ENCODE measurements at regions not wholly inside any gene's neighbourhood (a gene's known extent, or its start where the extent isn't known, plus 50 kb on each side); places are given as distances from the start of the nearest gene placed in this dataset.

- BruUV-seq (replicated peaks): no TSS peak
- intact Hi-C loops (cut with micrococcal nuclease; ENCODE audit: unreplicated experiment): no loop called here
- no peaks in the 10 kb centered on the region for H3K9me3 ChIP-seq
- no peak for DNase-seq
- no peaks in the 10 kb centered on the region for H3K27me3 Mint-ChIP-seq (ENCODE audit: insufficient read depth, unreplicated experiment)
- ChIA-PET CTCF (no interaction called here), POLR2A (no interaction called here)
- H3K4me1 ChIP-seq: peaks cover 20% of the 10 kb centered on the region
- H3K27me3 ChIP-seq (replicated peaks; ENCODE audit: control insufficient read depth, insufficient read depth, low read length): no peaks in the 10 kb centered on the region
- H3K4me1 Mint-ChIP-seq (ENCODE audit: low read depth, unreplicated experiment): peaks cover 8% of the 10 kb centered on the region
- H3K36me3 Mint-ChIP-seq (ENCODE audit: insufficient read depth, unreplicated experiment): no peaks in the 10 kb centered on the region
- H3K4me3 ChIP-seq (ENCODE audit: low read depth, low read length): no peak overlapping the region
- H3K4me3 Mint-ChIP-seq (ENCODE audit: unreplicated experiment): no peak overlapping the region
- H3K36me3 ChIP-seq (ENCODE audit: control insufficient read depth, insufficient read depth, low read length): no peaks in the 10 kb centered on the region
- TF ChIP-seq CTCF (IDR thresholded peaks at IDR 0.05; ENCODE audit: insufficient read depth in 1 of 2, low read depth in 1 of 2, low read length in 1 of 2, severe bottlenecking in 1 of 2, unreplicated experiment in 1 of 2): no peak
- H3K27ac Mint-ChIP-seq (ENCODE audit: unreplicated experiment): no peak overlapping the region
- H3K9me3 Mint-ChIP-seq (ENCODE audit: unreplicated experiment): no peaks in the 10 kb centered on the region
Measured at GRCh38 chr6:164101859-164102258, 687.3 kb downstream of the QKI start.

GRCh38 chr6:164099269-164099865 is 684.8 kb downstream of the QKI start:
- H3K27me3 ChIP-seq (replicated peaks; ENCODE audit: control insufficient read depth, insufficient read depth, low read length): no peaks in the 10 kb centered on the region
- no peak overlapping the region for H3K4me3 ChIP-seq (ENCODE audit: low read depth, low read length)
- H3K9me3 ChIP-seq: no peaks in the 10 kb centered on the region
- peaks cover 20% of the 10 kb centered on the region for H3K4me1 ChIP-seq
- ChIA-PET POLR2A (no interaction called here), CTCF (no interaction called here)
- H3K9me3 Mint-ChIP-seq (ENCODE audit: unreplicated experiment): peaks cover 1% of the 10 kb centered on the region
- no peaks in the 10 kb centered on the region for H3K36me3 Mint-ChIP-seq (ENCODE audit: insufficient read depth, unreplicated experiment)
- BruUV-seq (replicated peaks): no TSS peak
- peaks cover 8% of the 10 kb centered on the region for H3K4me1 Mint-ChIP-seq (ENCODE audit: low read depth, unreplicated experiment)
- H3K27ac Mint-ChIP-seq (ENCODE audit: unreplicated experiment): peak overlapping the region; percentile 18
- DNase-seq: no peak
- H3K36me3 ChIP-seq (ENCODE audit: control insufficient read depth, insufficient read depth, low read length): no peaks in the 10 kb centered on the region
- no peak overlapping the region for H3K4me3 Mint-ChIP-seq (ENCODE audit: unreplicated experiment)
- intact Hi-C loops (cut with micrococcal nuclease; ENCODE audit: unreplicated experiment): no loop called here
- no peak for TF ChIP-seq CTCF (IDR thresholded peaks at IDR 0.05; ENCODE audit: insufficient read depth in 1 of 2, low read depth in 1 of 2, low read length in 1 of 2, severe bottlenecking in 1 of 2, unreplicated experiment in 1 of 2)
- no peaks in the 10 kb centered on the region for H3K27me3 Mint-ChIP-seq (ENCODE audit: insufficient read depth, unreplicated experiment)

- intact Hi-C loops (cut with micrococcal nuclease; ENCODE audit: unreplicated experiment): no loop called here
- BruUV-seq (replicated peaks): no TSS peak
- no peak overlapping the region for H3K4me3 ChIP-seq (ENCODE audit: low read depth, low read length)
- Mint-ChIP-seq H3K9me3 (ENCODE audit: unreplicated experiment) (peaks cover 6% of the 10 kb centered on the region), H3K27me3 (ENCODE audit: insufficient read depth, unreplicated experiment) (no peaks in the 10 kb centered on the region), H3K4me3 (ENCODE audit: unreplicated experiment) (no peak overlapping the region), H3K36me3 (ENCODE audit: insufficient read depth, unreplicated experiment) (no peaks in the 10 kb centered on the region), H3K4me1 (ENCODE audit: low read depth, unreplicated experiment) (peaks cover 8% of the 10 kb centered on the region), H3K27ac (ENCODE audit: unreplicated experiment) (peak overlapping the region; percentile 18)
- no peaks in the 10 kb centered on the region for H3K9me3 ChIP-seq
- peaks cover 20% of the 10 kb centered on the region for H3K4me1 ChIP-seq
- H3K27me3 ChIP-seq (replicated peaks; ENCODE audit: control insufficient read depth, insufficient read depth, low read length): no peaks in the 10 kb centered on the region
- TF ChIP-seq CTCF (IDR thresholded peaks at IDR 0.05; ENCODE audit: insufficient read depth in 1 of 2, low read depth in 1 of 2, low read length in 1 of 2, severe bottlenecking in 1 of 2, unreplicated experiment in 1 of 2): no peak
- H3K36me3 ChIP-seq (ENCODE audit: control insufficient read depth, insufficient read depth, low read length): no peaks in the 10 kb centered on the region
- ChIA-PET CTCF (no interaction called here), POLR2A (no interaction called here)
- peak; percentile 57 to 72 for DNase-seq
Measured at GRCh38 chr6:164098857-164099267, 684.3 kb downstream of the QKI start.

Data from Caco-2 (cell line).